ENCODE measurements at regions not wholly inside any gene's neighbourhood (a gene's known extent, or its start where the extent isn't known, plus 50 kb on each side); places are given as distances from the start of the nearest gene placed in this dataset.
"Not testable (repeated sequence)": the region's sequence is repeated elsewhere in the genome, so short reads cannot be mapped to it uniquely, and the experiment has no call there.

DNA sequence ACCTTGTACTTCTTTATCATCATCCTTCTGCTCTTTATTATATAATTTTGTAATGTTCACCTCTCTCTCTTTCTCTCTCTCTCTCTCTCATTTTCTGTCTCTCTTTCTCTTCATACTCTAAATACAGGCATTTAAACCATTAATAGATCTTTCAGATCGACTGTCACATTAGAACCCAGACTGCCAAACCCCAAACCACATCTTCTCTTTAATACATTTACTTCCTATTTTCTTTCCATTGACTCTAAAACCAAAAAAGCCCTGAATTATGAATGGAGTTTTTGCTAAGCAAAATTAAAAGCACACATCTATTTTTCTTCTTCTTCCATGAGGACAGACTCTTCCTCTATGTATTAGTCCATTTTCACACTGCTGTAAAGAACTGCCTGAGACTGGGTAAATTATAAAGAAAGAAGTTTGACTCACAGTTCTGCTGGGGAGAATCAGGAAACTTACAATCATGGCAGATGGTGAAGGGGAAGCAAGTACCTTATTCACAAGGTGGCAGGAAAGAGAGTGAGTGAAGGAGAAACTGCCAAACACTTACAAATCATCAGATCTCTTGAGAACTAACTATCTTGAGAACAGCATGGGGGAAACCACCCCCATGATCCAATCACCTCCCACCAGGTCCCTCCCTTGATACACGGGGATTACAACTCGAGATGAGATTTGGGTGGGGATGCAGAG, 272.7 kb upstream of the MGMT start:
- DNase-seq, result no peak

- no peak for DNase-seq
Observed at GRCh38 chr10:129199826-129200225, 267.2 kb upstream of the MGMT start.

GRCh38 chr10:129203819-129204218, 263.2 kb upstream of the MGMT start:
- DNase-seq, result no peak

GRCh38 chr10:129207297-129207696, 259.7 kb upstream of the MGMT start:
- no peak for DNase-seq

GRCh38 chr10:129210876-129211275, 256.2 kb upstream of the MGMT start:
- DNase-seq, result no peak

DNA sequence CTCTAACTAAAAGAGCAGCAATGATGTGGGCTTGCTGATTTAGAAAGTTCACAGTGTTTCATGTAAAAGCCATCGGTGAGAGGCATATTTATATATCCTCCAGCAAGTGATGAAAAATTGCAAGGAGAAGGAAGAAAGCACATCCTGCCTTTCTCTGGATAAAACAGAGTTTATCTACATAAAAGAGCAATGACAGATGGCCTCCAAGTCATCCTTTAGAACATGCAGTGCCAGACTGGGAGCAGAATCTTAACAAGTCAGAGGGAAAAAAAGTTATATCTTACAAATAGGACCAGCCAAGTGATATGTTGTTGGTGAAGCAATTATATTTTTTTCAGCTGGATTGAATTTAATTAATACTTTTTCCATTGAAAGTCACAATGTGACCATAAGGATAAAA, 253.8 kb upstream of the MGMT start:
- no peak for DNase-seq

DNA sequence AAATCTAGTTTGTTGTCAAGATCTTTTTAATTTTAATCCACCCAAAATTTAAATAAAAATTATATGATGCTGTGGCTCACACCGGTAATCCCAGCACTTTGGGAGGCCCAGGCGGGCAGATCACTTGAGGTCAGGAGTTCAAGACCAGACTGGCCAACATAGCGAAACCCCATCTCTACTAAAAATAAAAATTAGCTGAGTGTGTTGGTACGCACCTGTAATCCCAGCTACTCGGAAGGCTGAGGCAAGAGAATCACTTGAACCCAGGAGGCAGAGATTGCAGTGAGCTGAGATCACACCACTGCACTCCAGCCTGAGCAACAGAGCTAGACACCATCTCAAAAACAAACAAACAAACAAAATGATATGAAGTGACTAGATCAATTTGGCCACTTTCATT, 253.0 kb upstream of the MGMT start:
- not testable (repeated sequence) for DNase-seq

DNA sequence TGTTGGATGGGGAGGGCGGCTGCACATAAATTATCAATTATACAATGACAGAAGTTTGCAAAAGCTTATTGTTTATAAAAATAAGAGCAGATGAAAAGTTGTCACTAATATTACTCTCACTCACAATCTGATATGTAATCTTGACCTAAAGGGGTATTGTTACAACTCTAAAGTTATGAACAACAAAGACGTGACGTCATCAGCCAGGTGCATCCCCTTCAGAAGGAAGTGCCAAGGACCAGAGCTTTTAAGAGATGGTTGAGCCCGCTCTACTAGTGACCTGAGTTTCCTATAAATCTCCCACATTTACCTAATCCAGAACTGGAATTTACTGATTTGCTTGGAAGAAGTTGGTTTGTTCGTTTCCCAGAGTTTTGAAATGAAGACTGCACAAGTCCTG, 247.7 kb upstream of the MGMT start:
- DNase-seq, result no peak

DNA sequence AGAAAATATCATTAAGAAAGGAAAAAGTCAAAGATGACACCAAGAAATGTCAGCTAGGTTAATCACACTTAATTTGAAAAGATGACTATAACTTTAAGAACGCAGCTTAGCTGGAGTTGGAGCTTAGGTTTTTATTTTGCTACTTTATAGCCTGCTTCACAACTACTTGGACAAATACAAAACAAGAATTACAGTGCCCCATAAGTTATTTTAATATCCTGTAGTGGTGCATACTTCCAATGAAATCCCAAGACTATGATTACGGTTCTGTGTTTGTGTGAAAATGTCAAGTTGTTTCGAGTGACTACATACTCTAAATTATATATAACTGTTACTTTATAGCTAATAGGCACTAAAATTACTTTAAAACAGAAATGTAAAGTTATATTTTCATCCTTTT, 244.6 kb upstream of the MGMT start:
- no peak for DNase-seq

- DNase-seq, result no peak
Observed at GRCh38 chr10:129223363-129223762, 243.7 kb upstream of the MGMT start.

- no peak for DNase-seq
Observed at GRCh38 chr10:129224065-129224464, 243.0 kb upstream of the MGMT start.

GRCh38 chr10:129231821-129232220, 235.2 kb upstream of the MGMT start:
- DNase-seq, result no peak

GRCh38 chr10:129233351-129234148, 233.5 kb upstream of the MGMT start:
- no peak for DNase-seq

- no peak for DNase-seq
Observed at GRCh38 chr10:129236274-129236691, 230.8 kb upstream of the MGMT start.

DNA sequence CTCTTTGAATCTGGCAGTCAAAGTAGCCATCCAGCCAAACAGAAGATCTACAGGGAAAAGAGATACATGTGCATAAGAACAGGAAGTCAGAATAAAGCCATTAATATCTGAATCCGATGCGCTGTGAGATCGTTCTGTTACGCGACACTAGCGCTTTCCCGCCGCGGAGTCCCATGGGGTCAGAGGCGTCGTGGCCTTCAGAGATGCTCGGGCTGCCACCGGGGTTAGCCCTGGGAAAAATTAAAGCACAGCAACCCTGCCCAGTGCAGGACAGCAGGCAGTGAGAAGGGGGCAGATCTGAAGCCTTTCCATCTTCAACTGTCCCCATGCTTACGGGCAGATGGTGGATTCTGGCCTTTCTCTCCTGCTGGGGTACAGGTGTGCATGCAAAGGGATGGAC, 225.6 kb upstream of the MGMT start:
- no peak for DNase-seq

DNA sequence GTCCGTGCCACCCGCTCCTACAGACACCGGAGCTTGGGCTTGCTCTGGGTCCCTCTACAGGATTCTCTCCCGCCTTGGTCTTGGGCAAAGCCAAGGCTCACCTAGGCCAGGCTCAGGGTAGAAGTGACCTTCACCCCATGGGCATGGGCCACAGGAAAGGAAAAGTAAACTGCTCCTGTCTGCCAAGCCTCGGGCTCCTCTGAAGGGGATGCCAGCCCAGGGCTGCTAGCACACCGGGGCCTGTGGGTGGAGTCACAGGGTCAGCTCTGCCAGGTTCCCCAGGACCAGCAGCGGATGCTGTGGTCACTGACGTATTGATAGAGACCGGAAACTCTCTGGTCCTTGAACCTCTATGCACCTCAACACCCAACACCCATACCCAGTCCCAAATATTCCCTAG, 222.7 kb upstream of the MGMT start:
- DNase-seq, result no peak

DNA sequence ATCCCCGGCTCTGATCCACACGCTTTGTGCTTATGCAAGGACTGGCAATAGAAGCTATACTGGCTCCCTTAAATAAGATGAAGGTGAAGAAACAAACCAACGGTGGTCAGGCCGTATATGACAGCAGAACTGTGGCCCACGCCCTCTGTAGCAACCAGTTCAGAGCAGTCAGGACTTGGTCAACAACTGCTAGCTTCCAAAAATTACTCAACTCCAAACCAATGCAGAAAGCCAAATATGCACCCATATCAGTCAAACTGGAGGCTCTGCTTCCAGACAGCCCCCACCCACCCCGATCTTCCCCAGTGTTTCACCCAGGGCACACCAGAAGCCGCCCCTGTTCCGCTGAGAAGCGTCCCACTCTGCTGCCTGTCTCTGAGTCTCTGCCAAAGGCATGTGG, 222.3 kb upstream of the MGMT start:
- DNase-seq, result no peak

- no peak for DNase-seq
Observed at GRCh38 chr10:129253161-129253864, 213.7 kb upstream of the MGMT start.

- no peak for DNase-seq
Observed at GRCh38 chr10:129253865-129254179, 213.2 kb upstream of the MGMT start.

GRCh38 chr10:129258283-129258923, 208.6 kb upstream of the MGMT start:
- DNase-seq, result no peak

- DNase-seq, result no peak
Observed at GRCh38 chr10:129259128-129259815, 207.8 kb upstream of the MGMT start.

DNA sequence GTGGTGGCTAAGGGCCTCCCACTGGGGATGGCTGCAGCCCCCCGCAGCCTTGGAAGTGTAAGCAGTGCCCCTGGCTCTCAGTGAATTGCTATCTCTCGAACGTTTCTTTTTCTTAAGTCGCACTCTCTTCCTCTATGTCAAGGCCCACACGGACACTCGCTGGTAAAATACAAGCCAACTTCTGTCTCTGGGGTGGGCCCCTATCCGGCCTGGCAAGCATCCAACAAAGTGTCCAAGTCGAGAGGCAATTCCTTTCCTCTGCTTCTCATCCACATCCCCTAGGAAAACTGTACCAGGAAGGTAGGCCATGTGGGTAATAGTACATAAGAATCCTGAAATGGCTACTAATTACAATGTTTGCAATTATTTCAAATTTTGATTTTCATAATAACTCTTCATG, 194.9 kb upstream of the MGMT start:
- DNase-seq, result no peak

Measured in activated CD4-positive, alpha-beta T cell treated with anti-CD3 and anti-CD28 coated beads for 4 hours (primary cell).